ENCODE measurements at regions not wholly inside any gene's neighbourhood (a gene's known extent, or its start where the extent isn't known, plus 50 kb on each side); places are given as distances from the start of the nearest gene placed in this dataset.
"Not testable (repeated sequence)": the region's sequence is repeated elsewhere in the genome, so short reads cannot be mapped to it uniquely, and the experiment has no call there.

DNA sequence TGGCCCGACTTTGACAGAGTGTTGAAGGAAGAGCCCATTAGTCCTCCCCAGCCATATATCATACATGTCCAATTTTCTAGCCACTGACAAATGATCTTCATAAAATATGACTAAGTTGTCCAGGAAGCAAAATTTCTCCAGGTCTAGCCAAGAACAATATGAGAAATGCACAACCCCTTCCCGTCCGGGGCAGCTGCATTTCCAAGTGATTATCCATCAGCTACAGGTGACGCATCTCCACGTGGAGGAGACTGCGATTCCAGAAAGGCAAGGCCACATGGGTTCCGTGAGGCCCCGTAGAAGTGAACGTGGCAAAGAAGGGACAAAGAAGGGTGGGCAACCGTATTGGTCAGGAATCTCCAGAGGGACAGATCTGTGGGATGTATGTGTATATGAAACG, 118.6 kb downstream of the ATP6V0E2 start:
- DNase-seq (ENCODE audit: low read depth in 1 of 2, low spot score in 1 of 2): not testable (repeated sequence)

DNA sequence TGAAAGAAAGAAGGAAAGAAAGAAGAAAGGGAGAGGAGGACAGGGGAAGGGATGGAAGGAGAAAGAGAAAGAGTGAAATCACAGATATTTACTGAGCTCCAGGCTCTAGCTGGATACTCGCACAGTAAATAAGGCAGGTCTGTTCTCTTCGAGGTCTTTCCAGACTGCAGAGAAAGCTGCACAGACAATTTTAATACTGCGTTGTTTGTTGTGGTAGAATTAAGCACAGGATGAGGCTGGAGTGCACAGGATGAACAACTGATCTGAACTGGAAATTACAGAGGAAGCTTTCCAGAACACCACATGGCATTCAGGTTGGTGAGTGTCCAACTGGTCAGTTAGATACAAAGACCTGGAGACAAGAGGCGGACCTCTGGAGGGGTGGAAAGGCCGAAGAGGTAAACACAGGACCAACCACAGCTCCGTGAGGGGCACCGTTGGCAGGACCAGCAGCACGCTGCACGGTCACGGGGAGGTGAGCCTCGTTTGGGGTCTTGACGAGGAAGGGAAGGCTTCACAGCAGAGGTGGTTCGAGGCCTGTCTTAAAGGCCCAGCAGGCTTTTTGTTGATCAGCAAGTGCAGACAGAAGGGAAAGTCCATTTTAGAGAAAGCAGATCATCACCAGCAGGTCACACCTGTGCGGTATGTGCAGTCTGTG, 121.7 kb downstream of the ATP6V0E2 start:
- not testable (repeated sequence) for DNase-seq (ENCODE audit: low read depth in 1 of 2, low spot score in 1 of 2)

DNA sequence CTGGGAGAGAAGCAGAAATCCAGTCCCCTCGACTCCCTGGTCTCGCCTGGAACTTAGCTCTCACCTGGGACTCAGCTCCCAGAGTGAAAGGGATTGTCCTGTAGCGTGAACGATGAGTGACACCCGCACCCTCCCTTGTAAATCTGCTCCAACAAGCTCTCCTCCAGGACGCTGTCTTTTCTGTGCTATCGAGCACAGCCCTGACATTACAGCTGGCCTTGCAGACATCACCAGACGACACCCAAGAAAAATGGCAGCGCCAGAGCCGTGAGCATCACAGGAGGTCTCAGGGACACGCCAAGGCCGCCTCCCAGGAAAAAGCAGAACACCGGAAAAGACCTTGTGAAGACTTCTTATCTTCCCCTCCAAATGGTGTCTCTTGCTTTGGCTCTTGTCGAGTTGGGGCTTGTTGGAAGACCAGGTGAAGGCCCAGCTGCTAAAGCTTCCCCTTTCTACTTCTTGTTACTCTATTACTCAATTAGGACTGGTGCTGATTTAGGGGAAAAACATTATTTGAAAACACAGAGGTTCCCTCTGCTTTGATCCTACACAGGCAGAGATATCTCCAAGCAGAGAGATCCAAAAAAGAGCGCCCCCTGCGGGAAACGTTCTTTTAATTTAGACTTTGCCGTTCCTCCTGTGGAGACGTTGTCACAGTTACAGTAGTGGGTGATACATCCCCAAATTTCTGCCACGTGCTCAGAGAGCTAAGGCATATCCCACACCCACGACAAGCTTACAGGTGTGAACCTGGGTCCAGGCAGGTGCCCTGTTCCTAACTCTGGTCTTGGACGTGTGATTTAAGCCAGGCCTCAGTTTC, 127.2 kb downstream of the ATP6V0E2 start:
- not testable (repeated sequence) for DNase-seq (ENCODE audit: low read depth in 1 of 2, low spot score in 1 of 2)

DNA sequence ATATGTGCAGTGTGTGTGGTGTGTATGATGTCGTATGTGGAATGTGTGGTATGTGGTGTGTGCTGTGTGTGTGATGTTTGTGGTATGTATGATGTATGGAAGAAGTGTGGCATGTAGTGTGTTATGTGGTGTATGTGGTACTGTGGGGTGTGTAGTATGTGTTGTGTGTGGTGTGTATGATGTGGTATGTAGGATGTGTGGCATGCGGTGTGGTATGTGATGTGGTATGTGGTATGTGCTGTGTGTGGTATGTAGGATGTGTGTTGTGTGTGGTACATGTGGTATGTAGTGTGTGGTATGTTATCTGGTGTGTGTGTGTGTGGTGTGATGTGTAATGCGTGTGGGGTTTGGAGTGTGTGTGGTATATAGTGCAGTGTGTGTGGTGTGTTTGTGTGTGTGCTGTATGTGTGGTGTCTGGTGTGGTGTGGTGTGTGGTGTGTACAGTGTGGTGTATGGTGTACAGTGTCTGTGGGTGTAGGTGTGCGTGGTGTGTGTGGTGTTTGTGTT, 129.6 kb downstream of the ATP6V0E2 start:
- no peak for DNase-seq (ENCODE audit: low read depth in 1 of 2, low spot score in 1 of 2)

DNA sequence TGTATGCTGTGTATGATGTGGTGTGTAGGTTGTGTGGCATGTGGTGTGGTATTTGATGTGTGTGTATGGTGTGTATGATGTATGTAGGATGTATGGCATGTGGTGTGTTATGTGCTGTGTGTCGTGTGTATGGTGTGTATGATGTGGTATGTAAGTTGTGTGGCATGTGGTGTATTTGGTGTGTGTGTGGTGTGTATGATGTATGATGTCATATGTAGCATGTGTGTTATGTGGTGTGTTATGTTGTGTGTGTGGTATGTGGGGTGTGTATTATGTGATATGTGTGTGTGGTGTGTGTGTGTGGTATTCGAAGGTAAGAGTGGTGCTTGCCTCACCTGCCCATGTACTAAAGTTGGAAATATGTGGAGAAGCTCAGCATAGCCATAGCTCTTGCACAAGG, 130.2 kb downstream of the ATP6V0E2 start:
- DNase-seq (ENCODE audit: low read depth in 1 of 2, low spot score in 1 of 2): not testable (repeated sequence)

DNA sequence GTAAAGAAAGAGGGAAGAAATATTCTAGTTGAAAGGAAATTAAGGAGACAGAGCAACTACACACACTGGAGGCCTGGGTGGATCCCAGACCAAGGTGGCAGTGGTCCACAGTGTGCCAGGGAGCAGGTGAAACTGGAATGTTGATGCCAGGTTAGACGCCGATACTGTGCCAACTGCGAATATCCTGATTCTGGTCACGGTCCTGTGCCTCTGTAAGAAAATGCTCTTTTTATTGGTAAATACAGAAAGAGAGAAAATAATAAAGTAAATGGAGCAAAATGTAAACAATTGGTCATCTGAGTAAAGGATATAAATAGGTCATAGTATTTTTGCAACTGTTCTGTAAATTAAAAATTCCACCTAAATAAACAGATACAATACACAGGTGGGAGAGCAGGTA, 131.1 kb downstream of the ATP6V0E2 start:
- not testable (repeated sequence) for DNase-seq (ENCODE audit: low read depth in 1 of 2, low spot score in 1 of 2)

DNA sequence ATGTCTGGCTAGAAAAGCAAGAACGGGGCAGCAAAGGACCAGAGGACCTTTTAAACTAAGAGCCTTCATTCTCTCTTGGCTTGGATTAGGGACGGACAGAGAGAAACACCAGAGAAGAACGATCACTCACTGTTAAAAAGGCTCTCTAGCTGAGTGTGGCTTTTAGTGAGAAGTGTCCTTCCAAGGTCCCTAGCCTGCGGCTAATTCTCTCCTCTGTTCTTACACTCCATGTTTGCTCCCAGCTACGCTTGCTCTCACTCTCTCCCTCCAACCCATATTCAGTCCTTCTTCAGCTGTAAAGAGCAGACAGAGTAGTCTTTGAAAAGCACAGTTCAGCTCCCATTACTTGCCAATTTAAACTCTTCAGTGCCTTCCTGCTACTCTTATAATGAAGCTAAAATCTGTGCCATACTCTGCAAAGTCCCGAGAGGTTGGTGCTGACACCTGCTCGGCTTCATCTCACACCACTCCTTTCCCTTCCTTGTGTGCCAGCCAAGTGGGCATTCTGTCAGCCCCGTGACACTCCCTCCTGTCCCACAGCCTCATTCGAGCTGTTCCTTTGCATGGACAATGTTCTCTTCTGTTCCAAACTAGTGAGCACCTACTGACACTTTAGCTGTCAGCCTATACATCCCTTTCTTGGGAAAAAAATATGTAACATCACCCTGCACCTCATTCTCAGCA, 136.0 kb downstream of the ATP6V0E2 start:
- not testable (repeated sequence) for DNase-seq (ENCODE audit: low read depth in 1 of 2, low spot score in 1 of 2)

DNA sequence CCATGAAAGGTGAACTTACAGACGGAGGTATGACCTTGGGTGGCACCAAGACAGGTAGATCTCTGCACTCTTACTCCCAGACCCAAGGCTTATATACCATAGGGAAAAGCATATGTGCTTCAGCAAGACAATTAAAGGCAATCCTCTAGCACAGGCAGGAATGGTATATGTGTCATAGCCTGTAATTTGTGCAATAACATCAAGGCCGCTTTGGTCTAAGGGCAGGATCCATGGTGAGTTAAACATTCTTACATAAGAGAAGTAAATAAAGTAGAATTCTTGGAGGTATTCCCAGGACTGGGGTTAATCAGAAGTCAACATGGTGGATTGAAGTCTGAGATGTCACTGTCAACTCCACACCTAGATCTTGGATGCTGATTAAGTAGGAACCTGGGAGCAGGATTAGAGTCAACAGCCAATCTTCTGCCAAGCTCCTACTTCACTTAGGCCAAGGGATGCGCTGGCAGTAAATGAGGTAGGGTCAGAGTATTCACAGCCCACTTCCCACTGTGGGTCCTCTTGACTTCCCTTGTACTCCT, 143.0 kb downstream of the ATP6V0E2 start:
- not testable (repeated sequence) for DNase-seq (ENCODE audit: low read depth in 1 of 2, low spot score in 1 of 2)

DNA sequence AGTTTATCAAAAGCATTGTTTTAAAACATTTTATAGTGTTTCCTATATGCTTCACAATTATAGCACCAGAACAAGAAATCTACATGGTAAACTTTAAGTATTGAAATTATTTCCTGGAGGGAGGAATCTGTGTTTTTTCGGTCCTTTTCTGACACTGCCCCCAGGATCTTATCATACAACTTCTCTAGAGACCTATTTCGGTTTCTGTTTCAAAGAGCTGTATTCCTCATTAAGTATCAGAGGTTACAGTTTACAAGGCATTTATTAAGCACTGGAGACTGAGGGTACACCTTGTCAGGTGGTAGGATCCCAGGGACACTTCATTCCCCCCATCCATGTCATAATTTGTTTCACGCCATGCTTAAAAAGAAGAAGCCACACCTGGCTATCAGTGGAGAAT, 146.4 kb downstream of the ATP6V0E2 start:
- DNase-seq (ENCODE audit: low read depth in 1 of 2, low spot score in 1 of 2): not testable (repeated sequence)

DNA sequence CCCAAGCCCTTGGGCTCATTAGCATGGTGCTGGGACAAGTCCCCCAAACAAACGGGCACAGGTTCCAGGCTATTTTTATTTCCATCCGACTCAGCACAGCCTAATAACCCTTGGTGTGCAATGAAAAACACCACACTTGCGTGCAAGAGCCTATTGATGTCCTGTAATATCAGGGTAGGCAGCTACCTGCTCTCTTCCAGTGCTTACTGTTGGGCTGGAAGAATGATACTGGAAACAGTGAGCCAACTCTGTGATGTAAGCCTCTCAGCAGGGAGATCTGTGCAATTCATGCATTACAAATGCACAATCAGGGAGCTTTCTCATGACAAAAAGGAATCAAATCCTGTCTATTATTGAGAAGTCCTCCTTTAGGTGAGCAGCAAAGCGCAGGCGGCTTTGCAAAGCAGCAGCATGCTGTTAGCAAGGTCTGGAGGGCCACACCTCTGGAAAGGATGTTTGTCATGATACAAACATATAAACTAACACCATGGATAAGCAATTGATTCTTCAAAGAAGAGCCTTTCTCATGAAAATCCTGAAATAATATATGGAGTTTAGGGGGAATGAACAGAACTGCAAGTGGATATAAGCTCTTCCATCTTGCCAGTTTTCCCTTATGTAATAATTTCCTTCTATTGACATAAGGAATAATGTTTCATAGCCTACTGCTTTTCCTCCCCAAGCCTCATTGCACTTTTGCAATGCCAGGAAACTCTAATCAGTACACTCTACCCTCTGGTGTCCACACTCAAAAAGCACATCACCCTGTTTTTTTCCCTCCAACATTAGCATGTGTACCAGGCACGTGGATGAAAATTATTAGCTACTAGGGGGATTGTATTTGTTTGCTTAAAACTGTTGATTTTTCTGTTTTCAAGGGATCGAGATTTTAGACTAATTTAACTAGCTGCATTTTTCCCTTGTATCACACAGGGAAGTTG, 151.1 kb downstream of the ATP6V0E2 start:
- DNase-seq (ENCODE audit: low read depth in 1 of 2, low spot score in 1 of 2): not testable (repeated sequence)

DNA sequence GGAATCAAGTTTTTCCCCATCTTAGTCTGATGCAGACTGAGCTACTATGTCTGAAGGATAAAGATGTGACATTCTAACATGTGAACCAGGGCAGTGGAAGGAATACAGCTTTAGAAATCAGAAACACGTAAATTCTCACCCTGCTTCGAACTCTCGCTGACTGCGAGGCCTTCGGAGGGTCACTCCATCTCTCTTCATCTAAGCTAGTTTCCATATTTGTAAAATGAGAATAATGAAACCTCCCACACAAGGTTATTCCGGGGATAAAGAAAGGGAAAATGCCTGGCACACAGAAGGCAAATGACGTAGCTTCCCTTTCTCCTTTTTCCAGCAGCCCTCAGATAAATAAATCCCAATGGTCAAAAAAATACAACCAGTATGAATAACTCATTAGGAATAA, 152.0 kb downstream of the ATP6V0E2 start:
- DNase-seq (ENCODE audit: low read depth in 1 of 2, low spot score in 1 of 2): not testable (repeated sequence)

DNA sequence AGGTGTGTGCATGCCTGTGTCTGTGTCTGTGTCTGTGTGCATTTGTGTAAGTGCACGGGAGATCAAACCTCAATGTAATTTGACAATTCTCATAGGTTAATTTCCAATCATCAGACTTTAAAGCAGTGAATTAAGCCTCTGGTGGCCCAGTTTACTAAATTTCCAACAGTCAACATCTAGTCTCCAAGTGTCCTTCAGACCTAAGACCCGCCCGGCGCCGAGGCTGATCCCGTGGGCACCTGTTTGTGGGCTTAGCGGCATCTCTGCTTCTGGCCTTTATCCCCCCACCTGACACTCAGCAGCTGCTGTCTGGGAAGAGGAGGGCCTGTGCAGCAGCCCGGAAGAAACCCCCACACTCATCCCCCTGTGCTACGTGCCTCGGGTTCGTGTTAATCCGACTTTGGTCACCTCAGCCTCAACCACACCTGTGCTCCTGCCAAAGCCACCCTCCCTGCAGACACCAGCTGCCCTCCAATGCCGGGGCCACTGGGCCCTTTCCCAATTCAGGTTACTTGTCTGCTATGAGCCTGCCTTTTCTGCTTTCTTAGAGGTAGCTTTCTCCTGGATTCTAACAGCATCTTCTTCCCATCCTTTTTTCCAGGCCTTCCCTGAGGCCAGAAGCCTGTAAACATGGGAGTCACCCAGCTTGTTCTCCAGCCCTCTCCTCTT, 154.7 kb downstream of the ATP6V0E2 start:
- not testable (repeated sequence) for DNase-seq (ENCODE audit: low read depth in 1 of 2, low spot score in 1 of 2)

DNA sequence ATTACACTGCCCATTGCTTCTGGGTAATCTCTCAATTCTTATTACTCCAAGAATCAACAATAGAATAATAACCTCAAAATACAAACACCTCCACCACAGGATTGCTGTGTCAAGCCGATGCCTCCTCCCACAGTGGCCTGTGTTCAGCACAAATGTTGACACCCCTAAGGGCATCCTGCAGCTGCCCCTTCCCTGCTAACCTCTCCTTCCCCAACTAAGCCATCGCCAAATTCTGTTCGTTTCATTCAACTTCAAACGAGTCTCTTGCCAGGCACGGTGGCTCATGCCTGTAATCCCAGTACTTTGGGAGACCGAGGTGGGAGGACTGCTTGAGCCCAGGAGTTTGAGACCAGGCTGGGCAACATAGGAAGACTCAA, 155.2 kb downstream of the ATP6V0E2 start:
- not testable (repeated sequence) for DNase-seq (ENCODE audit: low read depth in 1 of 2, low spot score in 1 of 2)

DNA sequence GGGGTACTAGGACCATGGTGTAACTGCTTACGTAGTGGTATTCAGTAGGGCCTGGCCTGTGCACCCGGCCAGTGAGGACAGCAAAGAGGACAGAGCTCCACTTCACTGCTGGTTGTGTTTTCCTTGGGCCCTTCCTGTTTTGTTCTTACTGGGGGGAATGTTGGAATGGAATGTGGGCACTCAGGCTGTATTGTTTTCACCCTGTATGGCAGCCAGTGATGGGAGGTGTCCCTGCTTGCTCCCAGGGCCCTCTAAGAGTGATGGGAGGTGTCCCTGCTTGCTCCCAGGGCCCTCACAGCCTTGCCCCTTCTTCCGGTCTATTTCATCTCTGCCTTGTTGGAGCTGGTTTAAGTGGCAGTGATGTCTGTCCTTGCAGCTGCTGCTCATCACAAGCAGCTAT, 158.0 kb downstream of the ATP6V0E2 start:
- DNase-seq (ENCODE audit: low read depth in 1 of 2, low spot score in 1 of 2): not testable (repeated sequence)

DNA sequence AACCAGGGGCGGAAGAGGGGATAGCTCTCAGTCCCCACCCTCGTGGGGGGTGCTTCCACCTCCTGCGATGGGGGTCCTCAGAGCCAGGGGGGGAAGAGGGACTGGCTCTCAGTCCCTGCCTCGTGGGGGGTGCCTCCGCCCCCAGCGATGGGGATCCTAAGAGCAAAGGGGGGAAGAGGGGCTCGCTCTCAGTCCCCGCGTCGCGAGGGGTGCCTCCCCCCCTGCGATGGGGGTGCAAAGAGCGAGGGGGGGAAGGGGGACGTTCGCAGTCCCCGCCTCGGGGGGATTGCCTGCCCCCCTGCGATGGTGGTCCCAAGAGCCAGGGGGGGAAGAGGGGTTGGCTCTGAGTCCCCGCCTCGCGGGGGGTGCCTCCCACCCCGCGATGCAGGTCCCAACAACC, 159.9 kb downstream of the ATP6V0E2 start:
- not testable (repeated sequence) for DNase-seq (ENCODE audit: low read depth in 1 of 2, low spot score in 1 of 2)

DNA sequence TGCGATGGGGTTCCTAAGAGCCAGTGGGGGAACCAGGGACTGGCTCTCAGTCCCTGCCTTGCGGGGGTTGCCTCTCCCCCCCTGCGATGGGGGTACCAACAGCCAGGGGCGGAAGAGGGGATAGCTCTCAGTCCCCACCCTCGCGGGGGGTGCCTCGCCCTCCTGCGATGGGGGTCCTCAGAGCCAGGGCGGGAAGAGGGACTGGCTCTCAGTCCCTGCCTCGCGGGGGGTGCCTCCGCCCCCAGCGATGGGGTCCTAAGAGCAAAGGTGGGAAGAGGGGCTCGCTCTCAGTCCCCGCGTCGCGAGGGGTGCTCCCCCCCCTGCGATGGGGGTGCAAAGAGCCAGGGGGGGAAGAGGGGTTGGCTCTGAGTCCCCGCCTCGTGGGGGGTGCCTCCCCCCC, 162.0 kb downstream of the ATP6V0E2 start:
- DNase-seq (ENCODE audit: low read depth in 1 of 2, low spot score in 1 of 2): not testable (repeated sequence)

DNA sequence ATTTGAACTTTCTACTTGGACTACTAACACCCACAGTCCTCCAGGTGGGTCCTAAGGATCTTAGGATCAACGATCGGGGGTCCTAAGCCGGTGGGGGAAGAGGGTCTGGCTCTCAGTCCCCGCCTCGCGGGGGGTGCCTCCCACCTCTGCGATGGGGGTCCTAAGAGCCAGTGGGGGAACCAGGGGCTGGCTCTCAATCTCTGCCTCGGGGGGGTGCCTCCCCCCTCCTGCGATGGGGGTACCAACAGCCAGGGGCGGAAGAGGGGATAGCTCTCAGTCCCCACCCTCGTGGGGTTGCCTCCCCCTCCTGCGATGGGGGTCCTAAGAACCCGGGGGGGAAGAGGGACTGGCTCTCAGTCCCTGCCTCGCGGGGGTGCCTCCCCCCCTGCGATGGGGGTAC, 165.3 kb downstream of the ATP6V0E2 start:
- DNase-seq (ENCODE audit: low read depth in 1 of 2, low spot score in 1 of 2): not testable (repeated sequence)

DNA sequence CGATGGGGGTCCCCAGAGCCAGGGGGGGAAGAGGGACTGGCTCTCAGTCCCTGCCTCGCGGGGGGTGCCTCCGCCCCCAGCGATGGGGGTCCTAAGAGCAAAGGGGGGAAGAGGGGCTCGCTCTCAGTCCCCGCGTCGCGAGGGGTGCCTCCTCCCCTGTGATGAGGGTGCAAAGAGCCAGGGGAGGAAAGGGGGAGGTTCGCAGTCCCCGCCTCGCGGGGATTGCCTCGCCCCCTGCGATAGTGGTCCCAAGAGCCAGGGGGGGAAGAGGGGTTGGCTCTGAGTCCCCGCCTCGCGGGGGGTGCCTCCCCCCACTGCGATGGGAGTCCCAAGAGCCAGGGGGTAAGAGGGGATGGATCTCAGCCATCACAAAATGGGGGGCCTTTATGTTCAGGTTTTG, 168.5 kb downstream of the ATP6V0E2 start:
- DNase-seq (ENCODE audit: low read depth in 1 of 2, low spot score in 1 of 2): not testable (repeated sequence)

DNA sequence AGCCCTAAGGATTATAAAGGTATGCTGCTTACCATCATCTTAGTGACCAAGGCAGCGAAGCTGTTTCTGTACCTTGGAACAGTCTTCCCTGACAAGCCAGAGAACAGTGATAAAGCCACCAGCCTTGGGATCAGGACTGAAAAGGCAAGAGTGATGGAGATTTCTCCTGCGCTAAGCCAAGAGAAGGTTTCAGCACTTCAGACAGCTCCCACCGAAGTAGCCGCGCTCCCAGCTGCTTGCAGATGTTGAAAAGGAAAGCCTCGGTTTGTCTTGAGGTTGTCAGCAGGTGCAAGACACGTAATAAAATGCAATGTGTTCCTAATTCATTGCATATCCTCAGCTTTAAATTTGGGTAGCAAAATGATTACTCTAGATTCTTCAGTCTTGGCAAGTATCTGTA, 171.0 kb downstream of the ATP6V0E2 start:
- DNase-seq (ENCODE audit: low read depth in 1 of 2, low spot score in 1 of 2): not testable (repeated sequence)

DNA sequence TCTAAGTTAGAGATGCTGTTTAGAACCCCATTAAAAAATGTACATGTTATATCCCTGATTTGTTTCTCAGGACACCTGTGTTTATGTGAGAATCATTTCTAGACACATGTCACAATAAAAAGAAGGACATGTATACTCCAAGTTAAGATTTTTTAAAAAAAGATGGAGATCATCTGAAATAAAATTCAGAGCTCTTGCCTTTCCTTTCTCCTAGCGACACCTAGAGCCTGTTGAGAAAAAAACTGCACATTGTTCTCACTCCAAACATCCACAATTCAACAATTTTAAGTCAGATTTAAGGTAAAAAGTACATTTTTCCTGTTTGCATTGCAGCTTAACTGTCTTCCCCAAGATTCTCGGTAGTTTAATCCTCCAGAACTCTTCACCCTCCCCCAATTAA, 171.8 kb downstream of the ATP6V0E2 start:
- not testable (repeated sequence) for DNase-seq (ENCODE audit: low read depth in 1 of 2, low spot score in 1 of 2)

Data from activated CD4-positive, alpha-beta T cell treated with anti-CD3 and anti-CD28 coated beads, Interleukin-2, amount 50 U/mL, for 24 hours (primary cell).